Activated gamma-delta T cell treated with Interleukin-2 at 50 U/mL for 16 hours (primary cell): ENCODE measurements at regions not wholly inside any gene's neighbourhood (a gene's known extent, or its start where the extent isn't known, plus 50 kb on each side); places are given as distances from the start of the nearest gene placed in this dataset.
"Not testable (repeated sequence)": the region's sequence is repeated elsewhere in the genome, so short reads cannot be mapped to it uniquely, and the experiment has no call there.

Source experiments
- DNase-seq: peaks from one replicate; pipeline ENCODE4 v3.0.0-alpha.2; 2020

DNA sequence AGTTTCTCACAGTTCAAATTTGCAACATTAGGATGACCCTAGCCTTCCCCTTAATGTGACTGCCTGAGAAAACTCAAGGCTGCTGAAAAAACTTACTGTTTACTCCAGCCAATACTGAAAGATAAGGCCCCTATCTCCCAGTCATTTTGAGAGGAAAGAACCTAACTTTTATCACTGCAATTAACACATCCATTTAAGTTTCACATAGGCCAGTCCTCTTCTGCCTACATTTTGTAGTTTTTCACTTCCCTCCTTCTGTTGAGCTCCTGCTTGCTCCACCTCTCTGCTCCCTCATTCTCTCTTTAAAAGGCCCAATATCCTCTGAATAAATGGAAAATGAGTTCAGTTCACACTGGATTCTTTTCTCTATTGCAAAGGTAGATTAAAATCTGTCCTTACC is 1996.2 kb upstream of the FLRT2 start:
- DNase-seq: no peak

DNA sequence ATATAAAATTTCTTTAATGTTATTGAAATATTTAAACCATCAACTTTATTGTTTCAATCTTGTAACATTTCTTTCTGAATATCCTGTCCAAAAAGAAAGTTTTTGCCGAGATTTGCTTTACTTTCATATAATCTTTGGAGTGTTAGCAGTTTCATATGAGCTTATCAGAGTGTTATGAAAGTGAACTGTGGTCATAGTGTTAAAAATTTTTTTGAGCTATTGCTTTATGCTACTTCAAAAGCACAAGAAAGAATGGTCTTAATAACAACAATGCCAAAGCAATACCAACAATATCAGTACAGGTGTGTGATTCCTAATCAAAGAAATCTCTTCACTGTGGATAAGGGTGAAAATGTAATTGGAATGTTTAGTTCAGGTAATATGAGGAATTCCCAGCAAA is 1994.9 kb upstream of the FLRT2 start:
- no peak for DNase-seq

DNA sequence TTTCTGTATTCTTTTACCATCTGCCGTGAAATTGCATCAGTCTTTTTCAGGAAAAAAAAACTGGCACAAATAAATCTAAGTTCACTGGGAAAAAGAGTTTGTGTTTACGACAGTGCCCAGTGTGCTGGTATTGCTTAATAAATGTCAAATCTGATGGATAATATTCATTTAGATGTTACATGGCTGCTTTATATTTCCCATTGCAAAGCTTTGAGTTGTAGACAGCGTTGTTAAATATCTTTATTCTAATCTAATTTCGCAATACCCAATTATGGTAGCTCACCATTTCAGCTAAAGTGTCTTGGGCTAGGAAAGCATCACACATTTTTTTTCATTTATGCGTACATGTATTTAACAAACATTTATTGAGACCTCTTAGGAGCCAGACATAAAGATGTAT is 1994.5 kb upstream of the FLRT2 start:
- DNase-seq: no peak

DNA sequence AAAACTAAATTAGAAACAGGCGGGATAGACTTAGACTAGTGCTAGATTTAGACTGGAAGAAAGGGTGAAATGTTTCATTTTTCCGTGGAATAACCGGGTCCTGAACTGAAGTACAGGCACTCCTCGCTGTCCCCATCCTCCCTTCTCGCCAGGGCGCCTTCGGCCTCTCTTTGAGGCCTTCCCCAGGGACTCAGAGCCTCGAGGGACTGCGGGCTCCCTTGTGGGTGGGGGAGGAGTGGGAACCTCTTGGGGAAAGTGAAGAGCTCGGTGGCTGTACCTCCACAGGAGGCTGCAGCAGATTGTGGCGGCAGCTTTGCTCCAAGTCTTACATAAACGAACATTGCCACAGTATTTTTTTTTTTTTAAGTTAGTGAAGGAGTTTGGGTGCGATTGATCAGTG is 1988.8 kb upstream of the FLRT2 start:
- no peak for DNase-seq

DNA sequence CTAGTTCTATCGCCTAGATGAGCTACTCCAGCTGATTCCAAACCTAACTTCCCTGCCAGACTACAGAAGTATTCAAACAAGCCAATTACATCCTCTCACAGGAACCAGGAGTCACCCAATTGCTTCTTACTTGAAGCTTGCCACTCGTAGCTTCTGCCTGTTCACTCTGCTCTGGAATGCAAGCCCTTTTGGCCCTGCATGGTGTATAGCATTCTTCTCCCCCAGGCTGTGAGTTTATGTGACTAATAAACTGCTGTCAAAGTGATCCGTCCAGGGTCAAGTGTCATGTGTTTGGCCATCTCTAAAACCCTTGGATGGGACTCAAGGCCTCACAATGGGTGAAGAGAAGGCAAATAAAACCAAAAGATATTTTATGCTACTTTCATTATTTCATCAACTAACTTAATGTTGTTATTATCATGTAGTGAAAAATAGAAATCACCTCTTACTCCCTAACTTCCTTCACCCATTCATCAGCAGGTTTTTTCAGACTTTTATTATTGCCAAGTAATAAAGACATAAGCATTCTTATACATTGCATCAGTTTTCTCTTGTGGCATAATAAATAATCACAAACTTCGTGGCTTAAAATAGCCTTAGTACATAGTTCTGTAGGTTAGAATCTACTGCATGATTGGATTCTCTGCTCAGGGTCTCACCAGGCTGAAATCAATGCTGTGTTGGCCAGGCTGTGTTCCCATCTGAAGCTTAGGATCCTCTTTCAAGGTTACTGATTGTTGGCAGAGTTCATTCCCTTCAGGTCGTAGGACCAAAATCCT is 1981.7 kb upstream of the FLRT2 start:
- no peak for DNase-seq

DNA sequence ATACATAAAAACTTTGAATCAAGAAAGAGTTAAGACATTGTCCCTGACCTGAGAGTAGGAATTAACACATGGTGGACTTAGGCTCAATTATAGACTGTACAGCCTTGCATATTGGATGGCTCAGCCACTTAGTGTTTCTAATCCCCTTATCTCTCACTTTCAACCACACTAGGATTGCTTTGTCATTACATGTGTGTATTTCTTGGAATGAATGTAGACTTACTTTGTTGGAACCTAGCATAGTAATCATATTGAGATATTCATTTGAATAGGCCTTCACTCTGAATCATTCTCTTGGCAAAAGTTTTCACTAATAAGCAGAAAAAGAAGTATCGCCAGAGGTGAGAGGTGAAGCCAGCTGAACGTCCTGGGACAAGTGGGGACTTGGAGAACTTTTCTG is 1973.9 kb upstream of the FLRT2 start:
- no peak for DNase-seq

DNA sequence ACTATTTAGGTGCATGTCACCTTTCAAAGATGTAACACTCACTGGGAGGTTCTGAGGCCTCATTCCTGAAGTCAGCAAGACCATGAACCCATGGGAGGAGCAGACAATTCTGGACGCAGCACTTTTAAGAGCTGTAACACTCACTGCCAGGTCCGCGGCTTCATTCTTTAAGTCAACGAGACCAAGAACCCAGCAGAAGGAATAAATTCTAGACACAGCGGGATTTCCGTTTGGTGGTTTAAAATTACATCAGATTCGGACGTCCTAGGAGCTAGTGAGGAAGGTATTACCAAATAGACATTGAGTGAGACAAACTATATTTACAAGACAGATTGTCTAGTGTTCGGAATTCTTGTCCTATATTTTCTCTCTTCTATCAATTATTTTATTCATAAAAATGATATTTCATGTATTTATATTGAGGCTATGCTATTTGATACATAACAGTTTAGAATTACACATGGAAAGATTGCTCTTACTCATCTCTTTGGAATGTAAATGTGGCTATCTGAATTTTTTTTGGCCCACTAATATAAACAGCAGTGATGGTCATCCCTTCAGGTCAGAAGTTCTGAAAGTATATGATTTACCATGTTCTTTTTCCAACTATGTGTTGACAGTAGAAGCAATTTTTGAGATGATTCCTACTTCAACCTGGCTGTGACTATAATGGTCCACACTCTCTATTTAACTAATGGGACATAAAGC is 1973.0 kb upstream of the FLRT2 start:
- DNase-seq: no peak

DNA sequence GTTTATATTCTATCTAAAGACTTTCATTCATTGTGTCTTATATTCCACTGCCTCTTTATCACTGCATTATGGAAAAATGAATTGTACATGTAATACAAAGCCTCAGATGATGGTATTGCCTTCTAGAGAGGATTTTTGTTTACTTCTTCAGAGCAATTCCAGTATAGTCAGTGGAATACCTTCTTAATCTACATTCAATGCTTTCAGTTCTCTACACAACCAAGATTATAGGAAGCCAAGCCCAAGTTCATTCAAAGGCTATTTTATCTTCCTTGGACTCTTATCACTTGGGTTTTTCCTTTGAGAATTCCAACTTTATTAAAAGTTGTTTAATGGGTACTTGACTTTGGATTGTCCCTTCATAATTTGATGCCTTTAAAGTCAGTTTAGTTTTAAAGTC is 1971.0 kb upstream of the FLRT2 start:
- no peak for DNase-seq

DNA sequence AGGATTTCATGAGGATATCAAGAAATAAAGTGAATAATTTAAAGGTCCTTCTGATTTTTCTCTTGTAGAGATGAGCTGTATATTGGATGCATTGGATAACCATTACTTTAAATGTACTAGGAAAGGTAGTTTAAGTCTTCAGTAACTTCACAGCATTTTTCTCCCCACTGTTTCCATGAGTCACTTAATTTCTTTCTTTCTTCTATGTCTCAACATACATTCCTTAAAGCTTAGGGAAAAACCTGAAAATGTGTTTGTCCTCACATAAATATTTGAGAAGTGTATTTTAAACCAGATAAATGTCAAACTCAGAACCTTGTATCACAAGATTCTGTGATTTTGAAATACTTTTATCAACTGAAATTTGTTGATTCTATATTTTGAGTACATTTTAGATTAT is 1970.2 kb upstream of the FLRT2 start:
- DNase-seq: no peak

DNA sequence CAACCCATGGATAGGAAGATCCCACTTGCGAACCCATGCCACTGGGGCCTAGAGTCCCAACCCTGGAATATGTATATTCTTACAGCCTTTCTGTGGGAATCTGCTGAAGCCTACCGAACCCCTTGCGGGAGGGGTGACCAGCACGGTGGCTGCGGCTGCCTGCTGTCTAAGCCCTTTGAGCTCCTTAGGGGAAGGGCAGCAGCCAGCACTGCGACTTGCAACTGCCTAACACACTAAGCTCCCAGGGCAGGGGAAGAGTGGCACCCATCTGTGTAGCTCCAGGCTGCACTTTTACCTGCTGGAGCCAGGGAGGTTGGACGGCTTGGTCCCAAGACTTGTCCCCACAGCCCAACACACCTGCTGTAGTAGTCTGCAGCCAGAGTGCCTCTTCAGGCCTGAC is 1968.7 kb upstream of the FLRT2 start:
- no peak for DNase-seq

DNA sequence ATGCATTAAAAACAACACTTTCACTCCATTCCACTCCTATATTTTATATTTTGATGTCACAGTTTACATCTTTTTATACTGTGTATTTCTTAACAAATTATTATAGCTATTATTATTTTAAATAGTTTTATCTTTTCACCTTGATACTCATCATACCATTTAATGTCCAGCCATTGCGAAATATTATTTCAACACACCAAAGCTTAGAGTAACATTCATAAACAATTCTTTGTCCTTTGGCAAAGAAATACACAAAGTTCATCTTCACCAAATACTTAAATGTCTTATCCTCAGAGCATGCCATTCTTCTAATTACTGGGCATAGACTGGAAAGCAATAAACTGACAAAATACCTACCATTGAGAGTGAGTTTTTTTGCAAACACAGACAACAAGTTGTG is 1963.4 kb upstream of the FLRT2 start:
- DNase-seq: no peak

DNA sequence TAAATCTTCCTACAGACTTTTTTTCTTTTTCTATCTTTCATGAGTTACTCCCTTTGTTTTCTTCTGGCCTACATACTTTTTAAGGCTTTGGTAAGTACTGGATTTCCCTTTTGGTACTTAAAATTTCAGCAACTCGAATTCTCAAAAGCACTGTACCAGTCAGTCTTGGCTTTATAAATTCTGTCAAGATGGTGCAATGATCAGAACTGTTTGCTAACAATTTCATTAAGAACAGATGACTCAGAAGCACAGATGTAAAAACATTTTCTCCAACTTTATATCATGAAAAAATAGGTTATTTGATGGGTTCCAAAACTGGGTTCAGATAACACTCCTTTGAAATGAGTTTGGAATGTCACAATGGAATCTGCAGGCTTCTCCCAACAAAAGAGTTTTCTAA is 1961.8 kb upstream of the FLRT2 start:
- DNase-seq: no peak

DNA sequence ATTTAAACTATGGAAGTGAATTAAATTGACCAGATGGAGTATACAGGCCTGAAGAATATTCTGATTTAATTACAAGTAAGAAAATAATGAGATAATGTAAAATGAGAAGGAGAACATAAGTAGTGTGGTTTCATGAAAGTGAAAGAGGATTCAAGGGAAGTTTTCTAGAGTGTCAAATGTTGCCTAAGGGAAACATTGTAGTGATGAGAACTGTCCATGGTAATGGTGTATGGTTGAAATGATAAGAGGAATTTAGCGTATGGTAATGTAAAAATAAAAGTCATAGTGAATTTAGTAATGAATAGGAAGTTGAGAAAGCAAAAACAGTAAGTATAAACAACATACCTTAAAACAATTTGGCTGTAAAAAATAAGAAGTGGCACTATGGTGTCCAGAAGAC is 1954.6 kb upstream of the FLRT2 start:
- DNase-seq: no peak

DNA sequence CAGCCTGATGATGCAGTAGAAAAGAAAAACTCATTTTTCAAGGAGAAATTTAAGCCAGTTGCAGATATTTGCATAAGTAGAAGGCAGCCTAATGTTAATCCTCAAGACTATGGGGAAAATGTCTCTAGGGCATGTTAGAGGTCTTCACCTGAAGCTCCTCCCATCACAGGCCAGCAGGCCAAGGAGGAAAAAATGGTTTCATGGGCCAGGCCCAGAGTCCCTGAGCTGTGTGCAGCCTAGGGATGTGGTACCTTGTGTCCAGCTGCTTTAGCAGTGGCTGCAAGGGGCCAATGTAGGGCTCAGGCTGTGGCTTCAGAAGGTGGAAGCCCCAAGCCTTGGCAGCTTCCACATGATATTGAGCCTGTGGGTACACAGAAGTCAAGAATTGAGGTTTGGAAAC is 1946.7 kb upstream of the FLRT2 start:
- no peak for DNase-seq

DNA sequence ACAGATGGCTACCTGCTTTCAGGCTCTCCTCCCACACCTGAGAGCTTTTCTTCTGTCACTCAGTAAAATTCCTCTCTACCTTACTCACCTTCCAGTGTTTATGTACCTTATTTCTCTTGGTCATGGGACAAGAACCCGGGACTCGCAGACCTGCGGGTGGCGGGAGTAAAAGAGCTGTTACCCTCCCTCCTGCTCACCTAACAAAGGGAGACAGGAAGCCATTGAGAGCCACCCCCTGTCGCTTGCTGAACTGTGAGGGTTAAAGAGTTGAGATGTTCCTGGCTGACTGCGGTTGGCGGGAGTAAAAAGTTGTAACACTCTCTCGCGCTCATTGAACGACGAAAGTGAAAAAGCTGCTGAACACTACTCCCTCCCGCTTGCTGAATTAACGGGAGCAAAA is 1935.1 kb upstream of the FLRT2 start:
- DNase-seq: no peak

DNA sequence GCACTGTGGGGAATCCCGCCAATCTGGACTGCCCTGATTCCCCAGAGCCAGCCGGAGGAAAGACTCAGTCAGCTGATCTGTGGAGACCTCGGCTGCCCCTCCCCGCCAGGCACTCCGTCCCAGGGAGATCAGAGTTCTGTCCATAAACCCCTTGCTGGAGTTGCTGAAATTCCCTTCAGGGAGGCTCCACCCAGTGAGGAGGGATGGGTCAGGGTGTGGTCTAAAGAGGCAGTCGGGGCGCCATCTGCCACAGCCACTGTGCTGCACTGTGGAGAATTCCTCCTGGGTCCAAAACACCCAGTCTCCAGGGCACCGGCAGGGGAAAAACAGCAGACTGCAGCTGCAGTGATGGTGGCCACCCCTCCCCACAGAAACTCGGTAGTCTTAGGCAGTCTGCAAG is 1922.3 kb upstream of the FLRT2 start:
- DNase-seq: no peak

DNA sequence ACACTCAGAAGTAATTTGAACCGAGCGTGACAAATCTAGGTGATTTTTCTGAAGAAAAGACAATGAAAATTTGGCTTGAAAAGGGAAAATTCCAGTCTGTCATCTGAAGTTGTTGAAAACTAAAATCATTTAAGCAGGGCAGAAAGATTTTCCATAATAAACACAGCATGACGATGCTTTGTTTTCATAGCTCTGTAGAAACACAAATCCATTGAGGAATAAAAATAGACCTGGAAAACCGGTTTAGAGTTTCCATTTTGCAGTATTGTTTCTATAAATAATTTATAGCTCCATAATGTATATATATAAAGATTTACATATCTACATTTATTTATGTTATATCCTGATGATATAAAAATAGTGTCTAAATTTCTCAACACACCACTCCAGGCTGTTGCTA is 1918.5 kb upstream of the FLRT2 start:
- no peak for DNase-seq

DNA sequence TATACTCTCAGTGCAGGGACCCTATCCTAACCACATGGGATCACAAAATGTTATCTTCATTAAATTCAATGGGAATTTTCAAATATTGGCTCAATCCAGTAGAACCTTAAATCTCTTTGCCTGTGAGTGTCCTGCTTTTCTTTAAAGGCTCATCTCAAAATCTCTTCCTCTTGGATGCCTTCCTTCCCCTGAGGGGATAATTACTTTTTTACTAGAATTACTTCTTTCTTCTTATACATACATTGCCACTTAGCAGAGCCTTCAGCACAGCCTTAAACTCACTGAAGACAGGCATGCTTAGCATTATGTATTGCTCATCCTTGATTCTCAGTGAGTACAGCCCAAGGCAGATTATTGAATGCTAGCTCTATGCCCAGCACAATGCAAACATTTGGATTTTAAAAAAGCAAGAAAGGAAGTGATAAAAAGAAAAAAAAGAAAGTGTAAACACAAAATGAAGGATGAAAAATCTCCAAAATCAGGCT is 1918.0 kb upstream of the FLRT2 start:
- DNase-seq: no peak

DNA sequence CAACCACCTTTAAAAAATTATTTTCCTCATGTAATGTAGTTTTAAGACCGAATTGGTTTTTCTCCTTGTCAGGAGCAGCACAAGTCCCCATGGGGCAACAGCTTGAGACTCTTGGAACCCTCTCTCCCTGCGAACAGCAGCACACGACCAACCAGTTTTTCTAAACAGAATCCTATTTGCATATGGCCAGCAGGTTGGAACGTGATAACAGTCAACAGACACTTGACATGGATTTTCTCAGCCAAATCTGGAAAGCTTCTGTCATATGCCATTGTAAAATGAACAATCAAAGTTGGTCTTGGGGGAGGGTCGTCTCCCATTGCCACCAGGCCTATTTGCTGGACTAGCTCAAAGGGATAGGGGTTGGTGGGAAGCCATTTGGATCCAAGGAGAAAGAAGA is 1915.0 kb upstream of the FLRT2 start:
- no peak for DNase-seq

DNA sequence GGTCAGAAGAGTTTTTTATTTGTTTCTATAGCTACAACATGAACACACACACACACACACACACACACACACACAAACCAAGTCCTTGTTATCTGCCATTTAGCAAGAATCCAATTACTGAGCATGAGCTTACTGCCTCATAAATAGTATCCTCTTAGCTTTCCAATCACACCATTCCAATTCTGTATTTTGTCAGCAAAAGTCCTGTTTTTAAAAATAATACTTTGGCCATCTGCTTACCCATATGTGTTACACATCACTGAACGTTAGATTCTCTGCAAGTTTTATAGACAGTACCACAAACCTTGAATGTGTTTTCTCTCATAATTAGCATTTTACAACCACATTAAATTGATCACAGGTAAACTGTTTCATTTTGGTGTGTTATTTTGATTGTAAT is 1905.4 kb upstream of the FLRT2 start:
- DNase-seq: no peak

DNA sequence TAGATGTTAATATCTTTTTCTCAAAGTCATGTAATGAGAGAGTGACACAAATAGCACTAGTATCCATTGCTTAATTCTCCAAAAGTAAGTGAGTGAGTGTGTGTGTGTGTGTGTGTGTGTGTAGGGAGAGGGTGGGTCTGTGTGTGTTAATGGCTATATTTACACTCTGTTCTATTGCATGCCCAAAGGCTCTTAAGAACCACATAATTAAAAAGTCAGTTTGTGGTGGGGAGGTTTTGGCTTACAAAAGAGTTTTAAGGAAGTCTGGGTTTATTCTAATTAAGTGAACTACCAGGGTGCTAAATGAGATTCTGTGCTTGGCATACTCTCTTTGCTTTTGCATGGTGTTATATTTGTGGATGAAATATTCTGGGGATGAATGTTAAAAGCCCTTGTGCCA is 1897.6 kb upstream of the FLRT2 start:
- no peak for DNase-seq

DNA sequence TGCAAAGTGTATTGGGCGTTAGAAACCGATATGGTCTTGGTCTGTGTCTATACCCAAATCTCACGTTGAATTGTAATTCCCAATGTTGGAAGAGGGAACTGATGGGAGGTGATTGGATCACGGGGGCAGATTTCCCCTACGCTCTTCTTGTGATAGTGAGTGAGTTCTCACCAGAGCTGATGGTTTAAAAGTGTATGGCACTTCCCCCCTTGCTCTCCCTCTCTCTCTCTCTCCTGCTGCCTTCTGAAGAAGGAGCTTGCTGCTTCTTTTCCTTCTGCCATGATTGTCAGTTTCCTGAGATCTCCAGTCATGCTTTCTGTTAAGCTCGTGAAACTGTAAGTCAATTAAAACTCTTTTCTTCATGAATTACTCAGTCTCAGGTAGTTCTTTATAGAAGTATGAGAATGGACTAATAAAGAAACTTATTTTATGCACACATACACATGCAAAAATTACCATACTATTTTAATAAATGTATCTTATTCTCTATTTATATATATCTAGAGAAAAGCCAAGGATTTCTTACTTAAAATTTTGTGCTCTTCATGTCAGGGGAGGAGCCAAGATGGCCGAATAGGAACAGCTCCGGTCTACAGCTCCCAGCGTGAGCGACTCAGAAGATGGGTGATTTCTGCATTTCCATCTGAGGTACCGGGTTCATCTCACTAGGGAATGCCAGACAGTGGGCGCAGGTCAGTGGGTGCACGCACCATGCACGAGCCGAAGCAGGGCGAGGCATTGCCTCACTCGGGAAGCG is 1891.0 kb upstream of the FLRT2 start:
- no peak for DNase-seq

DNA sequence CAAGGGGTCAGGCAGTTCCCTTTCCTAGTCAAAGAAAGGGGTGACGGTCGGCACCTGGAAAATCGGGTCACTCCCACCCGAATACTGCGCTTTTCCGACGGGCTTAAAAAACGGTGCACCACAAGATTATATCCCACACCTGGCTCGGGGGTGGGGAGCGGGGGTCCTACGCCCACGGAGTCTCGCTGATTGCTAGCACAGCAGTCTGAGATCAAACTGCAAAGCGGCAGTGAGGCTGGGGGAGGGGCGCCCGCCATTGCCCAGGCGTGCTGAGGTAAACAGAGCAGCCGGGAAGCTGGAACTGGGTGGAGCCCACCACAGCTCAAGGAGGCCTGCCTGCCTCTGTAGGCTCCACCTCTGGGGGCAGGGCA is 1890.5 kb upstream of the FLRT2 start:
- not testable (repeated sequence) for DNase-seq

DNA sequence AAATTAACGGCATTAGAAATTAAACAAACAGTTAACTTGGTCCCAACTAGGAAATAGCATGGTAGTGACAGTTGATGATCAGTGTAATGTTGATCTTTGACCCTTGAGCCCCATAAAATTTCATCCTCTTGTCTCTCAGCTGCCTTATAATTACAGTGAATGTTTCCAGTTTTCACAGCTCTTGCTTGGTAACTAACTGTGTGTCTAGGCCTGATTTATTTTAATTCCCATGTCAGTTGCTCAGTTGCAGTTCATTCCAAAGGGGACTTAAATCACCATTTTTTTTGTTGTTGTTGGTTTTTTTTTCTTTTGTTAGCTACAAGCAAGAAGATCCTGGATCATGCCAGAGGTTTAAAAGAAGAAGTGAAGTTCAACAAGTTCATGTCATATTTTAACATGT is 1883.7 kb upstream of the FLRT2 start:
- DNase-seq: no peak
